Sigmoid colon (tissue), 4 donors: ENCODE measurements at regions not wholly inside any gene's neighbourhood (a gene's known extent, or its start where the extent isn't known, plus 50 kb on each side); places are given as distances from the start of the nearest gene placed in this dataset.

Experiments used
- CTCF ChIP-seq, 4 experiments: fragments of 450-650 bp in 3 of 4; fragments of 200-600 bp in 1 of 4; IDR thresholded peaks; one replicate each; pipeline ENCODE4 v1.5.1; 2016 to 2019; ENCODE audit warnings: antibody characterized with exemption in 4 of 4, mild to moderate bottlenecking in 3 of 4, moderate library complexity in 2 of 4
- EP300 ChIP-seq, 4 donors: sonication (generic); formaldehyde crosslinking; IDR thresholded peaks; one replicate each; pipeline ENCODE4 v1.6.1; 2017; ENCODE audit warnings: antibody characterized with exemption in 4 of 4
- POLR2A ChIP-seq, 2 donors: fragments of 450-650 bp; IDR thresholded peaks; one replicate each; pipeline ENCODE4 v1.6.1; 2016; ENCODE audit warnings: antibody characterized with exemption in 2 of 2, mild to moderate bottlenecking in 2 of 2, moderate library complexity in 2 of 2
- POLR2AphosphoS5 ChIP-seq, 4 donors: sonication (generic); formaldehyde crosslinking; IDR thresholded peaks; one replicate each; pipeline ENCODE4 v1.6.1; 2017; ENCODE audit warnings: antibody characterized with exemption in 4 of 4

- TF ChIP-seq CTCF (IDR thresholded peaks at IDR 0.05) (no peak), EP300 (IDR thresholded peaks at IDR 0.05) (no peak), POLR2A (IDR thresholded peaks at IDR 0.05) (no peak), POLR2AphosphoS5 (IDR thresholded peaks at IDR 0.05) (no peak)
These were observed 93.7 kb upstream of the MAOA start for GRCh38 chrX:43562372-43562771.
